HUES6 (cell line): ENCODE measurements at regions not wholly inside any gene's neighbourhood (a gene's known extent, or its start where the extent isn't known, plus 50 kb on each side); places are given as distances from the start of the nearest gene placed in this dataset.
"Not testable (repeated sequence)": the region's sequence is repeated elsewhere in the genome, so short reads cannot be mapped to it uniquely, and the experiment has no call there.

Experiments
- H3K27ac ChIP-seq: 2 replicates; pipeline ENCODE4 v1.7.0; 2013; ENCODE audit warnings: low read depth, mild to moderate bottlenecking, low read length, inconsistent platforms
- H3K27me3 ChIP-seq: 2 replicates; pipeline ENCODE4 v1.6.1; 2013; ENCODE audit warnings: low read length; ENCODE audit not compliant: control insufficient read depth, insufficient read depth
- H3K36me3 ChIP-seq: 2 replicates; pipeline ENCODE4 v1.6.1; 2013; ENCODE audit warnings: low read length; ENCODE audit not compliant: control insufficient read depth, insufficient read depth
- H3K4me1 ChIP-seq: 2 replicates; pipeline ENCODE4 v1.6.1; 2013; ENCODE audit warnings: low read length; ENCODE audit not compliant: control insufficient read depth, insufficient read depth
- H3K4me3 ChIP-seq: 2 replicates; pipeline ENCODE4 v1.5.1; 2013; ENCODE audit warnings: low read depth, low read length
- H3K9ac ChIP-seq: one replicate; pipeline ENCODE4 v1.6.1; 2013; ENCODE audit warnings: mild to moderate bottlenecking, low read length
- H3K9me3 ChIP-seq: 2 replicates; pipeline ENCODE4 v1.6.1; 2013; ENCODE audit warnings: low read depth, low read length; ENCODE audit not compliant: control insufficient read depth, insufficient read depth

DNA sequence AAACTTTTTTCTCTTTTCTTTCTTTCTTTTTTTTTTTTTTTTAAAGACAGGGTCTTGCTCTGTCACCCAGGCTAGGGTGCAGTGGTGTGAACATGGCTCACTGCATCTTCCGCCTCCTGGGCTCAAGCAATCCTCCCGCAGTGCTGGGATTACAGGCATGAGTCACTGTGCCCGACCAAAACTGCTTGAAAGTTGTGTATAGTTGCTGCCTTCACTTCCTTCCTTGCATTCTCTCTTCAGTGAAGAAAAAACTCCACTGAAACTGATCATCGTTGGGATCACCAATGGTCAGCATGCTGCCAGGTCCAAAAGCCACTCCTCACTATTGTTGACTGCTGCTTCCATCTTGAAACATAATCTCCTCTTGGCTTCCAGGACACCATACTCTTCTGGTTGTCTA, 66.6 kb upstream of the CTNNA1 start:
- Histone ChIP-seq H3K4me1 (no peaks in the 10 kb centered on the region), H3K27ac (no peak overlapping the region), H3K27me3 (no peaks in the 10 kb centered on the region), H3K9me3 (peaks cover 13% of the 10 kb centered on the region), H3K9ac (no peak overlapping the region), H3K4me3 (no peak overlapping the region), H3K36me3 (no peaks in the 10 kb centered on the region)

DNA sequence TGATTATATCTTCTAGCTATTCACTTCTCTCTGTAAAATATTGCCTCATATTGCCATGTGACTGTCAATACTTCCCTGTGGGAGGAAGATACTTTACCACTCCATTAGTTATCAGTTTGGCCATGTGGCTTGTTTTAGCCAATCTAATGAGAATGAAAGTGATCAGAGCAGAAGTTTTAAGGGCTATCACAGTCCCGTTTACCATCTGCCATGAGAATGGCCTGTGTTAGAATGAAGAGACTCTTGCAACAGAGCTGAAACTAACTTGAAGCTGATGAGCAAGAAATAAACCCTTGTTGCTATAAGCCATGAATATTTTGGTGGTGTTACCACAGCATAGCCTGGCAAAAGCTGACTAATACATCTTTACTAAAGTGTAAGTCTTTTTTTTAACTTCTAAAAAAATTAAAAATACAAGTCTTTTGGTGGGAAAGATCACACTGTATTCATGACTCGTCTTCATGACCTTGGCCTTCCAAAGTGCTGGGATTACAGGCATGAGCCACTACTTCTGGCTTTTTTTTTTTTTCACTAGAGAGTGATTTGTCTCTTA, 68.0 kb upstream of the CTNNA1 start:
- H3K27ac ChIP-seq, result no peak overlapping the region
- H3K4me3 ChIP-seq, result no peak overlapping the region
- no peaks in the 10 kb centered on the region for H3K36me3 ChIP-seq
- peaks cover 13% of the 10 kb centered on the region for H3K9me3 ChIP-seq
- no peak overlapping the region for H3K9ac ChIP-seq
- no peaks in the 10 kb centered on the region for H3K27me3 ChIP-seq
- no peaks in the 10 kb centered on the region for H3K4me1 ChIP-seq

DNA sequence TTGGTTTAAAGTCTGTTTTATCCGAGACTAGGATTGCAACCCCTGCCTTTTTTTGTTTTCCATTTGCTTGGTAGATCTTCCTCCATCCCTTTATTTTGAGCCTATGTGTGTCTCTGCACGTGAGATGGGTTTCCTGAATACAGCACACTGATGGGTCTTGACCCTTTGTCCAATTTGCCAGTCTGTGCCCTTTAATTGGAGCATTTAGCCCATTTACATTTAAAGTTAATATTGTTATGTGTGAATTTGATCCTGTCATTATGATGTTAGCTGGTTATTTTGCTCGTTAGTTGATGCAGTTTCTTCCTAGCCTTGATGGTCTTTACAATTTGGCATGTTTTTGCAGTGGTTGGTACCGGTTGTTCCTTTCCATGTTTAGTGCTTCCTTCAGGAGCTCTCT, 70.8 kb upstream of the CTNNA1 start:
- H3K27me3 ChIP-seq, H3K4me1 ChIP-seq, H3K9ac ChIP-seq: not testable (repeated sequence)

DNA sequence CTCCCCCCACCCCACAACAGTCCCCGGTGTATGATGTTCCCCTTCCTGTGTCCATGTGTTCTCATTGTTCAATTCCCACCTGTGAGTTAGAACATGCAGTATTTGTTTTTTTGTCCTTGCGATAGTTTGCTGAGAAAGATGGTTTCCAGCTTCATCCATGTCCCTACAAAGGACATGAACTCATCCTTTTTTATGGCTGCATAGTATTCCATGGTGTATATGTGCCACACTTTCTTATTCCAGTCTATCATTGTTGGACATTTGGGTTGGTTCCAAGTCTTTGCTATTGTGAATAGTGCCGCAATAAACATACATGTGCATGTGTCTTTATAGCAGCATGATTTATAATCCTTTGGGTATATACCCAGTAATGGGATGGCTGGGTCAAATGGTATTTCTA, 74.4 kb upstream of the CTNNA1 start:
- H3K27ac ChIP-seq, H3K9me3 ChIP-seq, H3K4me1 ChIP-seq, H3K4me3 ChIP-seq, H3K36me3 ChIP-seq, H3K27me3 ChIP-seq, H3K9ac ChIP-seq: not testable (repeated sequence)

More for the DNA sequence above, 70.8 kb upstream of the CTNNA1 start:
- not testable (repeated sequence) for H3K4me3 ChIP-seq, H3K27ac ChIP-seq, H3K36me3 ChIP-seq
- peaks cover 13% of the 10 kb centered on the region for H3K9me3 ChIP-seq

DNA sequence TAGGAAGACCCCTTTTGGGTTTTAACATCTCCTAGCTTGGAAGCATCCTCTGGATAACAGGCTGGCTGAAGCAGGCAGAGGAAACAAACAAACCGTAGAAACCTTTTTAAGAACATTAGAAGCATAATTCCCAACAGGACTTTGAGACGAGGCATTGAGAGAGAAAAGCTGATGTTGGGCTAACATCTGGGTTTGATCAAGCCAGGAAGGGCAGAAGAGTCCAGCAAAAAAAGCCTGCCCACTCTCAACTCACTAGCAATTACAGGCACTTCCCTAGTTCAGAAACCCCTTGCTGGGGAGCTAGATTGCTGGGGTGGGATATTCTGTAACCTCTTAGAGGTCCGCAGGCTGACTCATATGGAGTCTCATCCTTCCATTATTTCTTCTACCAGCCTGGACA, 75.4 kb upstream of the CTNNA1 start:
- no peak overlapping the region for H3K4me3 ChIP-seq

DNA sequence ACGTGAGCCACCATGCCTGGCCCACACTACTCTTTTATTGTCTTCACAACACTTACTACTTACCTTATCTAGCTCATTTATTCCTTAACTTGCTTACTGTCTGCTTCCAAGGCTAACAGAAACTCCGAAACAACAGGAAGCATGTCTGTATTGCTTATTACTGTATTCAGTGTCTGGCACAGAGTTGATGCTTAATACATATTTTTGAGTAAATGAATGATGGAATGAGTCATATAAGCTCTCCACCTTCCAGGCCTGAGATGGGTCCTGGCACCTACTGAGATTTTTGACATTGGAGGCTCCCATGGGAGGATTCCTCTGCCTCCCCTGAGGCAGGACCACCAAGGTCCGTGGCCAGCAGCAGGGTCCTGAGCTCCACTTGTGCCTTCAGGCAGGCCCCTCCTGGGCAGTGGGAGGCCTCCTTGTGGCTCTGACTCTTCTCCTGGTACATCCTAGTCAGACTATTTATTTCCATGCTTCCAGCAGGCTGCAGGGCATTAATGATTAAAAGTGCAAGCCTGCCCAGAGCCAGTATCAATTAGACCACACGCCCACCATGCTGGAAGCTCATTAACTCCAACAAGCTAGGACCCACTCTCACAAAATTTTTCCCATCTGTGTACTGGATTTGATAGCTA, 76.5 kb upstream of the CTNNA1 start:
- Histone ChIP-seq H3K27me3 (no peaks in the 10 kb centered on the region), H3K27ac (no peak overlapping the region), H3K4me3 (no peak overlapping the region), H3K9ac (no peak overlapping the region), H3K4me1 (no peaks in the 10 kb centered on the region), H3K36me3 (no peaks in the 10 kb centered on the region), H3K9me3 (no peaks in the 10 kb centered on the region)

More for the DNA sequence above, 75.4 kb upstream of the CTNNA1 start:
- H3K27me3 ChIP-seq, result no peaks in the 10 kb centered on the region
- H3K9me3 ChIP-seq, result no peaks in the 10 kb centered on the region
- H3K4me1 ChIP-seq, result no peaks in the 10 kb centered on the region
- H3K36me3 ChIP-seq, result no peaks in the 10 kb centered on the region
- no peak overlapping the region for H3K27ac ChIP-seq
- no peak overlapping the region for H3K9ac ChIP-seq

DNA sequence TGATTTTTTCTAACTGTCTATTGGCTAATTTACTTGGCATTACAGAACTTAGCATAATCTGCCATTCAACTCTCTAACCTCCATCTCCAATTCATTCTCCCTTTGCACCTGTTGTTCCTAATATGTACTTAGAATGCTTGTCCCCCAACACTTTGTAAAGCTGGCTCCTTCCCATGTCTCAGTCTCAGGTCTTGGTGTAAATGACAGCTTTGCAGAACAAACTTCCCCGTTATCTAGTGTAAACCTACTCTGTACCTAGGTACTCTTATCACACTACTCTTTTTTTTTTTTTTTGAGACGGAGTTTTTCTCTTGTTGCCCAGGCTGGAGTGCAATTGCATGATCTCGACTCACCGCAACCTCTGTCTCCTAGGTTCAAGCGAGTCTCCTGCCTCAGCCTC, 77.2 kb upstream of the CTNNA1 start:
- Histone ChIP-seq H3K36me3 (no peaks in the 10 kb centered on the region), H3K27ac (no peak overlapping the region), H3K4me3 (no peak overlapping the region), H3K9me3 (no peaks in the 10 kb centered on the region), H3K9ac (no peak overlapping the region), H3K4me1 (no peaks in the 10 kb centered on the region), H3K27me3 (no peaks in the 10 kb centered on the region)

DNA sequence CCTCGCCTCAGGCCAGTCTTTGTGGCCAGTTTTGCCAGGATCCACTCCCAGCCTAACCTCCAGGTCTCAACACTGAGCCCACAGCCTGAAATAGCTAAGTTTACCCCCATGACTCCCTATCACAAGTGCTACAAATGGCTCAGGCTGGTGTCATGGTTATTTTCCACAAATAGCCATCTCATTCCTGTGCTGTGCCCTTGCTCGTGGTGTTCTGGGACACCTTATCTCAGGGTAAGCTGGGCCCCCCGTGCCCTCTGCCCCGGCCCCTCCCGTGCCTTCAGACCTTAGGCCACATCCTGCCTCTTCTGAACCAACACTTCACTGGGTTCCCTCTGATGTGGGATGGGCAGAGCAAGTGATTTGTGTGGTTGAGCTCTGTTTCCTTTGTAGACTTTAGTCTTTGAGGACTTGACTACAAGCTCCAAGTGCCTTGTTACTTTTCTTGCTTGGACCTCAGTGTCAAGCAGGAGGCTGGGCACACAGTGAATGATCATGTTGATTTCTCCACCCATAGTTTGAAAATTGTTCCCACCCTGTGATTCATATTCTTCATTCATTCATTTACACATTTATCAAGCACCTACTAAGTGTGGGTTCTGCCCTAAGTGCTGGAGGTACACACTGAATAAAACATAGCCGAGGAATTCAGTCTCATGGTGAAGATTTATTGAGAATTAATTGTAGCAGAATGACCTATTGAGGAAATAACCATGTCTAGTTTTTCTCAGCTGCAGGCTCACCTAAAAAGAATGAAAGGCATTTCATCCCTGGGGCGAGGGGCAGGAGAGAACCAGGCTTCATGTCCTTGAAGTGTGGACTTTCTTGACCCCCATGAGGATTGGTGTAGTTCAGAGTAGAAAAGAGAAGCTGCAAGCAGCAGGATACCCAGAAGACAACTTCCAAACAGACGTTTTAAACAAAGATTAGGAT, 84.5 kb upstream of the CTNNA1 start:
- Histone ChIP-seq H3K27ac (no peak overlapping the region), H3K4me3 (no peak overlapping the region), H3K9ac (no peak overlapping the region), H3K9me3 (no peaks in the 10 kb centered on the region), H3K36me3 (no peaks in the 10 kb centered on the region), H3K27me3 (no peaks in the 10 kb centered on the region), H3K4me1 (peaks cover 17% of the 10 kb centered on the region)

DNA sequence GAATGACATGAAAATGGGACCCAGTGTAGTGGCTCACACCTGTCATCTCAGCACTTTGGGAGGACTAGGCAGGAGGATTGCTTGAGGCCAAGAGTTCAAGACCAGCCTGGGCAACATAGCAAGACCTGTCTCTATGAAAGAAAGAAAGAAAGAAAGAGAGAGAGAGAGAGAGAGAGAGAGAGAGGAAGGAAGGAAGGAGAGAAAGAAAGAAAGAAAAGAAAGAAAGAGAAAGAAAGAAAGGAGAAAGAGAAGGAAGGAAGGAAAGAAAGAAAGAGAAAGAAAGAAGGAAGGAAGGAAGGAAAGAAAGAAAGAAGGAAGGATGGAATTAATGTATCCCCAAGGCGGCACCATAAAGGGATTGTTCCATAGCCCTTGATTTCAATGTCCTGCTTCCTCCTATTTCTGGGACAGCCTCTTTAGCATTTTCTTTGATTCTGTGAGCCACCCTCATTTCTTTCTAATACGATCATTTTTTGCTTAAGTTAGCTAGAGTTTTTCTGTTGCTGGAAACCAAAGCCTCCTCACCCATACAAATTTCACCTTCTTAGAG, 85.4 kb upstream of the CTNNA1 start:
- not testable (repeated sequence) for H3K9me3 ChIP-seq, H3K36me3 ChIP-seq, H3K9ac ChIP-seq, H3K4me3 ChIP-seq, H3K27me3 ChIP-seq, H3K27ac ChIP-seq
- H3K4me1 ChIP-seq, result peaks cover 21% of the 10 kb centered on the region

DNA sequence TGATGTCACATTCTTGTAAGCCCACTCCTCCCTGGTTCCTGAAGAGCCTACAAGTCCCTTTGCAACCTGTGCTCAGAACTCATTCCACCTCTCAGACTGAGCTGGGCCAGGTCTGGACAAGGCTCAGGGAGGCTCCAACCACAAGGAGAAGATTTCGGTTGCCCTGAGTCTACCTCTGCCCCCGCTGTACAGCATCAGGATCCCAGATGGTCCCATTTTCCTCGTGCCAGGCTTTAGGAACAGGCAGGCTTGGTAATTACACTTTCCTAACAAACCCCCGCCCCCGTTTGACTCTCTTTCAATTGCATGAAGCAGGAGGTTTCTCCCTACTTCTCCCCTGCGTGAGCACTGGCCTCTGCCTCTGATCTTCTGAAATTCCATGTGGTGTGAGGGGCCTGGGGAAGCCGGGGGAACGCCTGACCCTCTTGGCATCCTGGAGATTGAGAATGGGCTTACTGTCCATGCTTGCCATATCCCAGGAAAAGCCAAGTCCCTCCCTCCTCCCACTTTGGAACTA, 86.9 kb upstream of the CTNNA1 start:
- Histone ChIP-seq H3K9me3 (no peaks in the 10 kb centered on the region), H3K36me3 (no peaks in the 10 kb centered on the region), H3K4me3 (no peak overlapping the region), H3K27me3 (no peaks in the 10 kb centered on the region), H3K27ac (no peak overlapping the region), H3K4me1 (peaks cover 21% of the 10 kb centered on the region), H3K9ac (no peak overlapping the region)

DNA sequence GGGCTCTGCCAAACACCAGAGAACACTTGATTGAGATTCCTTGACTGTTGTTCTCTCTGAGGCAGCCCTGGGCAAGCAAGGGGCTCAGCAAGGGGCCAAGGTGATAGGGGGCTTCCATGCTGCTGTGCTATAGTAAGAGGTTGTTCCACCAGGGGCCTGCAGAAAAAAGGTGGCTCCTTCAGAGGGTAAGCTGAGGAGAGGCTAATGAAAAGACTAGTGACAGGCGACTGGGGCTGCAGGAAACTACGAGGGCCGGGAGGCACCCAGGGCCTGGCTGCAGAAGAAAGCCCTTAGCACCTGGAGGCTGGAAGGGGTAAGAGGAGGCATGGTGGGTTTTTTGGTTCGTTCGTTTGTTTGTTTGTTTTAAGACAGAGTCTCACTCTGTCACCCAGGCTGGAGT, 88.0 kb upstream of the CTNNA1 start:
- Histone ChIP-seq H3K27me3 (no peaks in the 10 kb centered on the region), H3K9me3 (no peaks in the 10 kb centered on the region), H3K27ac (no peak overlapping the region), H3K4me1 (peaks cover 21% of the 10 kb centered on the region), H3K9ac (no peak overlapping the region), H3K36me3 (no peaks in the 10 kb centered on the region), H3K4me3 (no peak overlapping the region)
